Stimulated activated naive CD4-positive, alpha-beta T cell treated with Interleukin-2 at 50 U/mL for 16 hours (primary cell): ENCODE measurements at regions not wholly inside any gene's neighbourhood (a gene's known extent, or its start where the extent isn't known, plus 50 kb on each side); places are given as distances from the start of the nearest gene placed in this dataset.

Source experiments
- DNase-seq: peaks from one replicate; lab custom pipeline; 2025; lab: John Stamatoyannopoulos, UW

DNA sequence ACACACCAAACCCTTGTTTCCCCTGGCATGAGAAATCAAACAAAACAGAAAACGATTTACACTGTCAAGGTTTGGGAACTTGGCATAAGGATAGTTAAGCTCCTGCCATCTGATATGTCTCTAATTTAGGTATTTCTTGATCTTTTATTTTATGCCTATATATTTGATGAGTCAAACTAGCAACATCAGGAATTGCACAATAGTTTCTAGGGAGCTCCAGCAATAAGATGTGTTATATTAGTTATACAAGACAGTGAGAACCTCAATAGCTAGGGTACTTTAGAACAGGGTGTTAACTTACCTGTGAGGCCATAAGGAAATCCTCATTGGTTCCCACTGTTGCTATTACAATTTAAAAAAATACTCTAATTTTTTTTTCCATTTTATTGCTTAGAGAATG is 474.2 kb downstream of the GBA3 start:
- no peak for DNase-seq

DNA sequence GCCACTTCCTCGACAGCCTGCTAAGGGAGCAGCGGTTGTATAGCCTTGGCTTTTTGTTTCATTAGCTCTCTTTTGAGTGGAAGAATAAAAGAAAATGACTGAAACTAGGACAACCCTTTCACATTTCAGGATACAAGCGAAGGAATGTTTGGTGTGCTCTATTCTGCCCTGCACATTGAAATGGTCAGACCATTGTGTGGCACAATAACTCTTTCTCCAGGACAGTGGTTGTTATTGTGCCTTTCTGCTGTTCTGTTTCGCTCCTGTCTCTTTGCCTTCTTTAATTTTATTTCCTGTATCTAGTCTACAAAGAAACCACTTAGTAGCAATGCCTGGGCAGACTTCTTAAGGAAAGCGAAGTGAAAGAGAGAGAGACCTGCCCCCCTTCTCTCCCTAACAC is 473.7 kb downstream of the GBA3 start:
- DNase-seq: no peak

DNA sequence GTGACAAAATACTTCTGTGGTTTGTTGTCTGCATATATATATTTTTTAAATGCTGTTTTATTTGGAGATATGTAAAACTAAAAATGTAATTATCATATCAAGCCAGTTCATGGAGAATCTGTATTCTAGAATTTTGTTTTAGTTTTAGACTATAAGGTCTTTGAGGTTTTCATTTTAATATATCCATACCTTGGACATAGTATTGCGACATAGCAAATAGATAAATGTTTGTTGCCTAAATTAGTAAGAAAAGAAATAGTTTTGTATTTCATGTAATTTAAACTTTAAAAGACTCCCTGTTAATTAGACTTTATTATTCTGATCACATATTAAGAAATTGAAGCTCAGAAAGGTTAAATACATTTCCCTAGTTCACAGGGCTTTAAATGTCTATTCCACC is 472.9 kb downstream of the GBA3 start:
- DNase-seq: no peak

DNA sequence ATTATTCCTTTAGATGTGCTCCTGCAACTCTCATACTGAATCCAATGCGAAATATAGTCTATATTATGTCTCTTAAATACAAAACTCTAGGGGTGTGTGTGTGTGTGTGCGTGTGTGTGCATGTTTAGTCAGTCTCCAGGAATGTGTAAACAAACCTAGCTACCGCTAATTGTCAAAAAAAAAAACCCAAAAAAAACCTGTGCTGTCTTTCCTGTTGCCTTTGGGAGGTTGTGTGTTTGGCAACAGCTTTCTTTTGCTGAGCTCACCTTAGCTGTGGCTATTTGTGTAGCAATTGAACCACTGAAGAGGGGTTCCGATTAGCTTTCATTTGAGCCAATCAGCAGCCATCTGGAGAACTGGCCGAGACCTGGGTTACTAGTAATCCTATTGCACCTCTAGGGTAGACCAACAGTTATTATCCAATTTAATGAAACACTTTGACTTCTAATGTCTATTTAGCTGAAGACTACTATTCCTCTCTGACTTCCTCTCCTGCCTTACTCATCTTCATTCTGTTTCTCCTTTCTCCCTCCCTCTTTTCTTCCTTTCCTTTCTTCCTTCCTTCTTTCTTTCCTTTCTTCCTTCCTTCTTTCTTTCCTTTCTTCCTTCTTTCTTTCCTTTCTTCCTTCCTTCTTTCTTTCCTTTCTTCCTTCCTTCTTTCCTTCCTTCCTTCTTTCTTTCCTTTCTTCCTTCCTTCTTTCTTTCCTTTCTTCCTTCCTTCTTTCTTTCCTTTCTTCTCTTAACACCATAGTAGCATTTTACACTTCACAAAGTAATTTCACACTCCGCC is 471.1 kb downstream of the GBA3 start:
- no peak for DNase-seq

DNA sequence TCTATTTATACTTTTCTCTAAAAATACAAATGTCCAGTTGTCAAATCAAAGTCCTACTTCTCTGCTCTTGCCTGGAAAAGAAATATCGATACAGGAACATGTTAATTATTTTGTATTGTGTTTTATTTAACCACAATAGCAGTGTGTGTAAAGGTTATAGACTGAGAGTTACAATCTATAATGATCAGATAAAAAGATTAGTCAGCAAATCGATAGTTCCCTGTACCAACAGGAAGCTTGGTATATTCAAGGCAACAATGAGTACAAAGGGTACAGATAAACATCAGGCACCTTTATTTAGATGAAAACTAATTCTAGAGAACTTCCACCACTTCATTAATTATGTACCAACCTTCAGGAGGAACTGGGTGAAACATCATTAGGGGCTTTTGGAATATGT is 469.5 kb downstream of the GBA3 start:
- no peak for DNase-seq

DNA sequence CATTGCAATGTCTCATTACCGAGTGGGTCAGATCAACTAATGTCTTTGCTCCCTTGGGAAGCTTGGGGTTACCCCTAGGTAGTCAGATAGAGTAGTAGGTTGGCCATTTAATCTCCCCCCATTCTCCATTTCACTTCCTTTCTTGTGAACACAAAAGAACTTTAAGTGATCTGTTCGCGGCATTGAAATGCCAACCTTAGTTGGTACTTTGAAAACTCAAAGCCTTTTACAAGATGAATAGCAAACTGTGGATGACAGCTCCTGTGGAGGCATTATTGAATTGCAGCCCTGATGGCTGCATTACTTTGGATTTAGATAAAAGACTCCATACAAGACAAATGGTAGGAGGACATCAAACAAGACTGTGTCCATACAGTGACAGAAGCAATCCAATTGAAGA is 469.1 kb downstream of the GBA3 start:
- no peak for DNase-seq

DNA sequence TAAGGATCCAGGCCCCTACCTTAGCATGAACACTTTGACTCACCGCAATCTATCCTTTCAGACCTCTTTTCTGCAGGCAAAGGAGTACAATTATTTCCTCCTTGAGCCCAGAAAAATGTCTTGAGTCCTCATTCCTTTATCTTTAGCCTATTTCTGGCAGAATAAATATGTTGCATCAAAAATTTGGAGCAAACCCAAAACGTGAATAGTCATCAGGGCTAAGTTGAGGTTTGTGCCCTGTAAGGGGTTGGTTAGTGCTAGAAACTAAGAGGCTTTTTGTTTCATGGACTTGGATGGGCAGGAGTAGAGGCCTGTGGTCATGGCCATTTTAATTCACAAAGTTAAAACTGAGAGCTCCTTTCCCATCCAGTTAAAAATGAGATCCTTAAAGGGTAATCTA is 460.3 kb downstream of the GBA3 start:
- no peak for DNase-seq

DNA sequence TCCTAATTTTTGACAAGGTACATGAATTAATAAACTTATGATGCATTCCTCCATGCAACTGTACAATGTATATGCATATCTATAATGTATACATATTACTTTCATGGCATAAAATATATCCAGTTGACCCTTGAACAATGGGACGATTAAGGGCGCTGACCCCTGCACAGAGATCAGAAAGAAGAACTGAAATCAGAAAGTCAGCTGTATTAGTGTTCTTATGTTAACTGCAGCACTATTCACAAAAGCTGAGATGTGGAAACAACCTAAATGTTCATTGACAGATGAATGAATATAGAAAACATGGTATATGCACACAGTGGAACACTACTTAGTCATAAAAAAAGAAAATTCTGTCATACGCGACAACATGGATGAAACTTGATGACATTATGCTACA is 457.1 kb downstream of the GBA3 start:
- DNase-seq: no peak

DNA sequence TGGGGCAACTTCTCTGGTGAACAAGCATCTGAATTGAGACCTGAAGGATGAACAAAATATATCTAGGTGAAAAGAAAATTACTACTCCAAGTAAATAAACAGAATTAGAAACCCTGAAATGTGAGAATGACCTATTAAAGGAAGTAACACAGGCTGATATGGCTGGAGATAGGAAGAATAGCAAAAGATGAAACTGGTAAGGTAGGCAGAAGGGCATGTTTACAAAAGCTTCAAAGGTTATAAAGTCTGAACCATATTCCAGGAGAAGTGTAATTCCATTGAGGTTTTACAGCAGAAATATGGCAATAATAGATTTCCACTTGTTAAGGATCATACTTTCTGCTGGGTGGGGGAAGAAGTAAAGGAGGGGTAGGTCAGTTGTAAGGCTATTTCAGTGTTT is 452.0 kb downstream of the GBA3 start:
- DNase-seq: no peak

DNA sequence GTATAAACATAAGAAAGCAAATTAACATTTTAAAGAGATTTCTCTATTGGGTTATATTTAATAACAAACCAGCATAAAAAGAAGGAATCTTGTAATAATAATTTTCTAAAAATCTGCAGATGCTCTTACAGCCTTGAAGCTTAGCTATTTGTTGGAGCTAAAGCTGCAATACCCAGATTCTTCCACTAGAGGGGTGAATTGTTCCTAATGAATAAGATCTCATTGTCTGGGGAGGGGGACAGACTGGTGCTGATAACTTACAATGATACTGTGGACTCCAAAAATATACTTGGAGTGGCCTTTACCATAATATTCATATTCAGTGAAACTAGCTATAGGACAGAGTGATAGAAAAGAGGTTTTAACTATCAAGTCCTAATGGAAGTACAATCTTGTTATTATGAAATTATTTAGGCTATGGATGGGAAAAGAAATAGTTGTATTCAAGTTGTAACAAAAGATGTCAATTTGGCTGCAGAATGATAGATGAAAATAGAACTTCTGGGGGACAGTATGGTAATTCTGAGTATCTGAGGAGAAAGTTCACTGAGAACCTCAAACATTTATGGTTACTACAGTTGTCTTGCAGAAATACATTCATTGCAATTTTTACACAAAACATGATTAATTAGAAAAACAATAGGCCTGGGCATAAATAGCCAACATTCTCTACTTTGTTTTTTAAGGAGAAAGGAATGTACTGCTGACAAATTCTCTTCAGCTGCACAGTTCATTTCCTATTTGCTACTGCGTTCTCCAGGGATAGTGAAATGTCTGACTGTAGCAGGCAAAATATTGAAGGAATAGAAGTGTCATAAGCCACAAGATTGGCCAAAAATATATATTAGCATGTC is 443.3 kb downstream of the GBA3 start:
- no peak for DNase-seq

DNA sequence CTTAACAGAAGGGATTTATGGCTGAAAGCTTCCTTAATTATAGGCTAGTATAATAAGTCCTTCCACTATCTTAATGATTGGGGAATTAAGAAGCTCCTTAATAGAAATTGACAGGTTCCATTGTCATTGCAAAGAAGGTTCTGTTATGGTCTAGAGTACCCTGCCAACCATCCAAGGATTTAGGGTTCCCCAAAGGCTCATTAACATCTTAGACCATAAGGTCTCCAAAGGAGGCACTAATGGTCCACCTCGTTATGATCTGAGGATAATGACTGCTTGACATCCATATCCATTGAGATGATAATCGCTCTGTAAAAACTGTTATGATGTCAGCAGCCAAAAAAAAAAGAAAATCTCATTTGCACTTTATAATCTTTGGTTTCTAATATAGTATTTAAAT is 441.6 kb downstream of the GBA3 start:
- DNase-seq: no peak

DNA sequence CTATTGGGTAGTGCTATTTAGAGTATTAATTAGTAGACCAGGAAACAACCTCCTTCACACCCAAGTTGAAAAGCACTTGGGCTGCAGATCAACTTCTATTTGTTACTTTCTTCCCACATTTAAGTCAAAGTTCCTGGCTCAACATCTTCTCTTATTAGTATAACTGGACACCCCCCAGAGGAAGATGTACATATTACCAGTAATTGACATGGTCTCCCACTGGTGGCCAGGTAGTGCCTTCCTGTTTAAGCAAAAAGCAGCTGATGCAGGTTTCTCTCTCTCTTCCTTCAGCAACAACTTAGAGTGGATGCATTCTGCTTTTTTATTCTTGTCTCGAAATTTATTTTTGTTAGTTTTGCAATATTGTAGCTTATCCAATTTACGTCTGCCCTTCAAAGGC is 438.1 kb downstream of the GBA3 start:
- no peak for DNase-seq

DNA sequence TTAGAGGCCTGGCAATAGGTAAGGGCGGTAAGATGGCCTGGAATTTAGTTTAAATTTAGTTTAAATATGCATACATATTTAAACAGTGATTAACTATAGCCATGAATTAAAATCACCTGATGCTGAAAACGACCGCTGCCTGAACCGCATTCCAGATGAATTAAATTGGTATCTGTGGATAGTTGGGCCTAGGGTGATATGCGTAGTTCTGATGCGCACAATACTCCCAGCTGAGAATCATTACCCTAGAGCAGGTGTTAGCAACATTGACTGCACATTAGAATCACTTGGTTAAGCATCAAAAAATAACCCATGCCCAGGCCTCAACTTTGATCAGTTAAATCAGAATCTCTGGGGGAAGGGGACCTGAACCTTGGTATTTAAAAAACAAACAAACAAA is 432.4 kb downstream of the GBA3 start:
- DNase-seq: no peak

DNA sequence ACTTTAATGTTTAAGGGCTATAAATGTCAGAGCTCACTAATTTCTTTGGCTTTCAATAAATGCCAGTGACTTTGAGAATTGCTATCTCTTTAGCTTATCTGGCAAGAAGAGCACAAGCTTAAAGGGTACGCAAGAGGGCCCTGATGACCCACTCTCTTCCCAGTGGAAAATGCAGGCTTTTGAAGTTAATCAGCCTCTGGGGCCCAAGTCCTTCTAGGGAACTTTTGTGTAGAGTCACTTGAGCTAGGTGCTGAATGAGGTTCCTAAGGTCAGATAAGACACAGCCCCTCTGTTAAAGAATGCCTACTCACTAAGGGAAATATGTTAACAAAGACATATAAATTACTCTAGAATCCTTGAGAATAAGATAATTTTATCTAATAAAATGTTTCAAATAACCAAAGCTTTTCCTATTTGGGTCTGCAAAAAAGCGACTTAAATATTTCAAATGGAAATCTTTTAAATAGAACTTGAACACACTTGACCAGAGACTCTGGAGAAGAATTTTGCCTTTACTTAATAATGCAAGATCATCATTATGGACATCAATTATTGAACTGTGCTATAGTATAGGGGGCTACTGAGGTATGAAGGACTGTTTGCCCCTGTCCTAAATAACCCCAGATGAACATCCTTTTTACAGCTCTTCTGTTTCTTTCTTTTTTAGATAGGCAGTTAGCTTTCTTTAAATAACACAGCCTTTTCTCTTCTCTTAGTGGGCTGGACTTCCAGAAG is 430.1 kb downstream of the GBA3 start:
- DNase-seq: no peak

DNA sequence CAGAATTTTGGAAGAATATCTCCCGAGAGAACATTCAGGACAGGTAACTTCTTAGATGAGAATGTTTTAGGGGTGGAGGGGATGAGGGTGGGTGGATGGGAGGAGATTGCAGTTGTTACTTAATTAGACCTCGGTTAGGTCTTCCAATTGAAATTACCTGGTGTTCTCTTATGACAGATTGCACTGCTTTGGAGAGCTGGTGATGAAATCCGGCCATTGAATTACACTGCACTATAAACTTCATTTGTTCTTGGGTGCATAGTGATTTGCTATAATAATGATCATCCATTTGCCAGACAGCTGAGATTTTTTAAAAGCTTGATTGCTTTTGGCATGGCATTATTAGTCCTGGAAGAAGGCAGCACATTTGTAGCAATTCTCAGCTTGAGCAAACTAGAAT is 427.6 kb downstream of the GBA3 start:
- DNase-seq: no peak

DNA sequence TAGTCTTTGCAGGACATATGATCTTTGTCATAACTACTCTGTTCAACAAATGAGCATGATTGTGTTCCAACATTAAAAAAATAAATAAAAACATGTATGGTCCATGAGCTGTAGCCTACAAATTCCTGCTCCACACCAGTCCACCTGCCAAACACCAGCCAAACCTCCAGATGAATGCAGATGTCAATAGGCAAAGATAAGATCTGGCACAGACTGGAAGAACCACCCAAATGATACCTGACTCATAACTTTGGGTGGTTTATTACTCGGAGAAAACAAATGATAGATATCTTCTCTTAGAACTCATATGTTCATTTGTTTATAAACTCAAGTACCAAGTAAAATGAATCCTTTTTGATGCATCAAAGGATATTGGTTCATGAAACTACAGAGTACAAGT is 425.1 kb downstream of the GBA3 start:
- no peak for DNase-seq

DNA sequence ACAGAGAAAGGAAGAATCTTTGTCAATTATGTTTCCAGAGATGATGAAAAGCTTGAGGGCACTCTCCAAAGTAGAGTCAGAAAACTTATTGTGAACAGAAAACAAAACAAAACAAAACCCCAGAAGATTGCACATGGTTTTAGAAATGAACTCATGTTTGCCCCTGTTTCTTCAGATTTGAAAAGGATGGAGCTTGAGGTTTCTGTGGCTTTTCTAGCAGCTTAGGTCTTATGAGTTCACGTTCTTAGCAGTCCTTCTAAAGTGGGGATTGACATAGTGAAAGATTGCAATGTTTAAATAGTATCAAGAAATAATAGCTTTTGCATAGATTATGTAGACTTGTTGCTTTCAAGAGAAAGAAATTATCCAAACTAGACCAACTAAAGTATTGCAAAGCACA is 421.8 kb downstream of the GBA3 start:
- DNase-seq: no peak

DNA sequence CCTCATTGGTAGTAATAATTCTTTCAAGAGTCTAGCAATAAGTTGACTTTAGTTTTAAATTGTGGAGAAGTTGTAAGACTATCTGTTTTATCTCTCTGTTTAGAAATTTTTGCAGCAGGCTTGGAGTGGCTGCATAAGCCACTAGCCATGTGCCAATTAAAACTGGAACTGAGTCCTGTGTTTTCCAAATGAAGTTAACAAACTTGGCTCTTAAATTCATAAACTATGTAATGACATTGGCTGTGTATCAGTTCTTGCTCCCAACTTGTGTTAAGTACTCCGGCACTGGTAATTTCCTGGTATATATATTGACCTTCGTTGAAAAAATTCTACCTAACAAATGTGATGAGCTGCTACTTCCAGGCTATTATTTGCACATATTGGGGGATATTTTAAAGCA is 420.4 kb downstream of the GBA3 start:
- DNase-seq: no peak

DNA sequence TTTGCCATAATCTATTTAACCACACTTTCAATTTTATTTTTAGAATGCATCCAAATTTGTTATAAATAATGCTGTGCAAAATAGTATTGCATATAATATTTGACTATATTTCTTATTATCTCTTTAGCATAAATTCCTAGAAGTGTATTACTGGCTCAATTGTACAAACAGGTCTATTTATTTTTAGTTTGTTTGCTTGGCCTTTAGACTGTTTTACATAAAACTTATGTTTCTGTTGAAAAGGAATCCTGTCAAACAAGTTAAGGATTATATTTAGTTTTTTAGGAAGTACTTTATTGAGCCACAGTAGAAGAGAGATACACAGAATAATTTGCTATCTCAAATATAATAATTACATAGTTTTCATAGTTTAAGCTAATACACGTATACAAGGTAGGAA is 413.8 kb downstream of the GBA3 start:
- no peak for DNase-seq

DNA sequence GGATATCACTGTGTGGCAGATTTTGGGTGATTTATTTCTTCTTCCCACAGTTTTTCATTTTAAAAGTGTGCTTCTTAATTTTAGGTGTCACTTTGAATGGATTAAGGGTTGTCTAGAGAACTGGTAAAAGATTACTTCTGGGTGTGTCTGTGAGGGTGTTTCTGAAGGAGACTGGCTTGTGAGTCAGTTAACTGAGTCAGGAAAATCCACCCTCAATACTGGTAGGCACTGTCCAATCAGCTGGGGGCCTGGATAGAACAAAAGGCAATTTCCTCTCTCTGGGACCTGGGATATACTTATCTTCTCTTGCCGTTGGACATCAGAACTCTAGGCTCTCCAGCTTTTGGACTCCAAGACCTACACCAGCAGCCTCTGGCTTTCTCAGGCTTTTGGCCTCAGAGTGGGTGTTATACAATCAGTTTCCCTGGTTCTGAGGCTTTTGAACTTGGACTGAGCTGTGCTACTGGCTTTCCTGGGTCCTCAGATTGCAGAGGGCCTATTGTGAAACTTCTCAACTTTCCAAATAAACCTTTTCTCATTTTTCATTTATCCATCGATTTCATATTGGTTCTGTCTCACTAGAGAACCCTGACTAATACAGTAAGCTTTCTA is 413.1 kb downstream of the GBA3 start:
- DNase-seq: no peak

DNA sequence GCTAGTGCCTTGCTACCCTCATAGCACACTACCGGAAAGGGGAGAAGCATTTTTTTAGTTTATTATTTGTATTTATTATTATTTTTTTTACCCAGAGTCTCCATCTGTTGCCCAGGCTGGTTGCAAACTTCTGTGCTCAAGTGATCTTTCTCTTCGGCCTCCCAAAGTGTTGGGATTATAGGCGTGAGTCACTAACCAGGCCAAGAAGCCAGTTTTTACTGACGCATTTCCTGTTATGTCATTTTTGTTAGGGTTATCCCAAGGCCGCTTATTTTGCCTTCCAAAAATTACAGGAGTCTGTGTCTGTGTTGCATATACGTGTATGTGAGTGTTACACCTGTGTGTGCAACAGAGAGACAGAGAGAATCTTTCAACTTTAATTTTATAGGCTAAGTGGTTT is 404.5 kb downstream of the GBA3 start:
- DNase-seq: no peak

DNA sequence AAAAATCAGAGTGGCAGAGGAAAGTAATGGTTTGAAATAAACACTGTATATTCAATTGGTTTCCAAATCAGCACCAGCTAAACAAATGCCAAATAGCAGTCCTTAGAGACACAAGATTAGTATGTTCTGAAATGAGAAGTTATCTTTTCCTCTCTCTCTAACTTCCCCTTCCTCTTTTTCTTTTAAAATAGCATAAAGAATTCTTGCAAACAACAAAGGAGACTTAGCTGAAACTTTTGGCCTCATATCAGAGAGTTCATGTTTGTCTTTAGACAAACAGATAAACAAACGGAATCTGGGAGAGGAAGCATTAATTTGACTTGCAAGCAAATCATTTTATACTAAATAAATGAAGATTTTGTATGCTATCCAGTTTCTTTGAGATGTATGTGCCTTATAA is 399.0 kb downstream of the GBA3 start:
- DNase-seq: no peak

DNA sequence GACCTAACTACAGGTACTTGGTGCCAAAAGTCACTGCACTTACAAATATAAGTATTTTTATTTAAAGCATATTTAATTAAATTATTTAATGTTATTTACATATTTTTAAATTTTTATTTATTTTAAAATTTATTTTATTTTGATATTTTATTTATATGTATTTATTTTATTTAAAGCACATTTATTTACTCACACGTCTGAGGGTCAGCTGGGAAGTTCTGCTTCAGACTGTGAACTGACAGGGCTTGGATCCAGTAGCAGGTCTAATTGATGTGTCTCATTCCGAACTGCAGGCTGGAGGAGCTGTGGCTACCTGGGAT is 392.5 kb downstream of the GBA3 start:
- no peak for DNase-seq
